Nephron (organoid): ENCODE measurements at regions not wholly inside any gene's neighbourhood (a gene's known extent, or its start where the extent isn't known, plus 50 kb on each side); places are given as distances from the start of the nearest gene placed in this dataset.

Experiments
- H3K27ac Mint-ChIP-seq, 3 experiments: 2 replicates each; pipeline ENCODE4 v1.8.0; 2020; ENCODE audit warnings: mixed read lengths in 3 of 3, mild to moderate bottlenecking in 2 of 3, moderate library complexity in 1 of 3
- H3K27me3 Mint-ChIP-seq: 2 replicates; pipeline ENCODE4 v1.8.0; 2021; ENCODE audit warnings: low read depth, mild to moderate bottlenecking, moderate library complexity, mixed read lengths
- H3K36me3 Mint-ChIP-seq: 2 replicates; pipeline ENCODE4 v1.8.0; 2020; ENCODE audit warnings: low read depth, mixed read lengths
- H3K4me1 Mint-ChIP-seq: 2 replicates; pipeline ENCODE4 v1.8.0; 2020; ENCODE audit warnings: mixed read lengths
- H3K4me3 Mint-ChIP-seq, 3 experiments: 2 replicates each; pipeline ENCODE4 v1.8.0; 2020; ENCODE audit warnings: mild to moderate bottlenecking in 3 of 3, mixed read lengths in 3 of 3, moderate library complexity in 2 of 3
- H3K9me3 Mint-ChIP-seq: 2 replicates; pipeline ENCODE4 v1.8.0; 2020; ENCODE audit warnings: mixed read lengths
- TF ChIP-seq, protein P1 (sequence below), 3 experiments: fragments of 200-600 bp; sonication (generic); IDR thresholded peaks; one replicate each; pipeline ENCODE4 v1.5.0; 2021; ENCODE audit warnings: antibody characterized with exemption in 3 of 3; ENCODE audit not compliant: unreplicated experiment in 3 of 3

DNA sequence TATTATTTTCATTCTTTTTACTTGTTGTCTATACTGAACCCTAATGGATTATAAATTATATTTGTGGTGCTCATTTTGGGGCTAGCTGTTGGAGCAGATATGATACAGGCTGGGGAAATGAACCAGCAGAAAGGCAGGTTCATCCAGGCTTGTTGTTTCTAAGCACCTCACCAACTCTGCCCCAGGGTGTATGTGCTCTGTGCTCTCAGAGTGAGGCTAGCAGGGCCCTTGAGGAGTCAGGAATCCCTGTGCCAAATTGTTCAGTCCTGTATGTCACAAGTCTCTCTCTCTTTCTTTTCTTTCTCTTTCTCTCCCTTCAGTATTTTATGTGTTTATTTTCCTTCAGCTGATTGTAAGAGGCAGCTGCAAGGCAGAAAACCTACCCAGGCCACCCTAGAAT, 181.1 kb upstream of the DPP10 start:
- Mint-ChIP-seq H3K27me3 (no peaks in the 10 kb centered on the region), H3K4me1 (peaks cover 28% of the 10 kb centered on the region), H3K4me3 (no peak overlapping the region), H3K9me3 (no peaks in the 10 kb centered on the region), H3K27ac (no peak overlapping the region), H3K36me3 (no peaks in the 10 kb centered on the region)
- TF ChIP-seq, protein P1, sequence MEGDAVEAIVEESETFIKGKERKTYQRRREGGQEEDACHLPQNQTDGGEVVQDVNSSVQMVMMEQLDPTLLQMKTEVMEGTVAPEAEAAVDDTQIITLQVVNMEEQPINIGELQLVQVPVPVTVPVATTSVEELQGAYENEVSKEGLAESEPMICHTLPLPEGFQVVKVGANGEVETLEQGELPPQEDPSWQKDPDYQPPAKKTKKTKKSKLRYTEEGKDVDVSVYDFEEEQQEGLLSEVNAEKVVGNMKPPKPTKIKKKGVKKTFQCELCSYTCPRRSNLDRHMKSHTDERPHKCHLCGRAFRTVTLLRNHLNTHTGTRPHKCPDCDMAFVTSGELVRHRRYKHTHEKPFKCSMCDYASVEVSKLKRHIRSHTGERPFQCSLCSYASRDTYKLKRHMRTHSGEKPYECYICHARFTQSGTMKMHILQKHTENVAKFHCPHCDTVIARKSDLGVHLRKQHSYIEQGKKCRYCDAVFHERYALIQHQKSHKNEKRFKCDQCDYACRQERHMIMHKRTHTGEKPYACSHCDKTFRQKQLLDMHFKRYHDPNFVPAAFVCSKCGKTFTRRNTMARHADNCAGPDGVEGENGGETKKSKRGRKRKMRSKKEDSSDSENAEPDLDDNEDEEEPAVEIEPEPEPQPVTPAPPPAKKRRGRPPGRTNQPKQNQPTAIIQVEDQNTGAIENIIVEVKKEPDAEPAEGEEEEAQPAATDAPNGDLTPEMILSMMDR (IDR thresholded peaks at IDR 0.05; ENCODE audit: unreplicated experiment in 3 of 3), result no peak

DNA sequence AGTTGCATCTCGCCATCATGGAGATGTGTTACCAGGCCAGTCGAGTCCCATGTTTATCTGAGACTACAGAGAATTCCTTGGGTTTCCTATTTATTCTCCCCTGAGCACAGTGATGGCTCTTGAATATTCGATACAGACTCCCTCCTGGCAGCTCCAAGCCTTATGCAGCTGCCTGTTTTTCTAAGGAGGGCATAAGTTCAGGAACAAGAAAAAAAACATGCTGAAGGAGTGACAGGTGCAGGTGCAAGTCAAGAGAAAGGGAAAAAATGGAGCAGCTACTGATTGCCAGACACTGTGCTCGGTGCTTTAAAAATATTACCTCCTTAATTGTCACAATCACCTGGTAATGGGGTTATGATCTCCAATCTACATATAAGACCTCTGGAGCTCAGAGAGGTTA, 177.2 kb upstream of the DPP10 start:
- Mint-ChIP-seq H3K4me1 (peaks cover 28% of the 10 kb centered on the region), H3K27me3 (no peaks in the 10 kb centered on the region), H3K4me3 (no peak overlapping the region), H3K27ac (peak overlapping the region; percentile 12 to 40 (median 29)), H3K9me3 (no peaks in the 10 kb centered on the region), H3K36me3 (no peaks in the 10 kb centered on the region)
- TF ChIP-seq, protein P1 (IDR thresholded peaks at IDR 0.05; ENCODE audit: unreplicated experiment in 3 of 3), result no peak

DNA sequence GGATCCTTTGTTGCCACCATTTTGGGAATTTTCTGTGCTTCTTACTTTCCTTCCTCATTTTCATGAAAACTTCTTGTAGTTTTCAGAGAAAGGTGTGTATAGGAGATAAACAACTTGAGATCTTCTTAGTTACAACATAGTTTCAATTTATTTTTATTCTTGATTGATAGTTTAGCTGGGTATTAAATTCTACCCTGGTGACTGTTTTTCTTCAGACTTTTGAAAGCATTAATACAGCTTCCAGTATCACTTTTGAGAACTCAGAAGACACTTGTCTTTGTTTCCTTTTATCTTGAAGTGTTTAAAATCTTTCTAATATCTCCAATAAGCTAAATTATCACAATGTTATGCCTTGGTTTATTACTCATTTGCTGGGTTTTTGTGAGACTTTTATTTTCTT, 167.5 kb upstream of the DPP10 start:
- Mint-ChIP-seq H3K27ac (no peak overlapping the region), H3K36me3 (no peaks in the 10 kb centered on the region), H3K4me3 (no peak overlapping the region), H3K4me1 (no peaks in the 10 kb centered on the region), H3K9me3 (peaks cover 10% of the 10 kb centered on the region), H3K27me3 (no peaks in the 10 kb centered on the region)
- TF ChIP-seq, protein P1 (IDR thresholded peaks at IDR 0.05; ENCODE audit: unreplicated experiment in 3 of 3), result no peak

DNA sequence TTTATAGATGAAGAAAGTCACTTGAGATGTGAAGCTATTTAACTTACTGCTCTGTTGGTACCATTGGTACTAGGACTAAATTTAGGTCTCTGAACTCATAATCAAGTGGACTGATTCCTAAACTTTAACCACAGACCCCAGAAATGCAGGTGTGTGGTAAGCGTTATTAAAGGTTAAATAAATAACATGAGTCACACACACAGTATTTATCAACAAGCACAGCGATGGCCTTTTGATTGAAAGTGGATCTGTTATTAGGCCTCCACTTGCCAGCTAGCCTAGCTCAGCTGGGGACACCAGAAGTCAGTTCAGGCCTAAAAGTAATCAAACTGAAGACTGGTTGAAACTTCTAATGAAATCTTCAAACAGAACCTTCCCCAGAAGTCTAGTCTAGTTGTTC, 161.3 kb upstream of the DPP10 start:
- Mint-ChIP-seq H3K4me1 (no peaks in the 10 kb centered on the region), H3K27ac (no peak overlapping the region)

DNA sequence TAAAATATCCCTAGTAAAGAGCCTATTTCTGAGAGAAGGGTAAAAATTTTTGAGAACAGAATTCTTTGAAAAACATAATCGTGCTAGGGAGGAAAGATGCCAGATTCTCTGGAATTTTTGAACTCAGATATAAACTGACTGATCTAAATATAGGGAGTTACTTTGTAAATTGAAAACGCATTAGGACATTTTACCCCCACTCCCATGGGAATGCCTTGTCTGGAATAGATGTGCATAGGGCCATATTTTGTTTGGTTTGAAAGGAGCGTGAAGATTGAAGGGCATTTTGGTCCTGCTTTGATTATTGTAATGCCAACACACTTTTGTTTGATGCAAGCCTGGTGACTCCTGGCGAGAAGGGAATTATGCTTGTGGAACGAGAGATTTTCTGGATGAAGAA, 158.7 kb upstream of the DPP10 start:
- Mint-ChIP-seq H3K4me3 (no peak overlapping the region), H3K27ac (no peak overlapping the region), H3K36me3 (no peaks in the 10 kb centered on the region), H3K4me1 (no peaks in the 10 kb centered on the region), H3K27me3 (peaks cover 3% of the 10 kb centered on the region), H3K9me3 (peaks cover 6% of the 10 kb centered on the region)
- TF ChIP-seq, protein P1 (IDR thresholded peaks at IDR 0.05; ENCODE audit: unreplicated experiment in 3 of 3), result no peak

More for the DNA sequence above, 161.3 kb upstream of the DPP10 start:
- no peaks in the 10 kb centered on the region for H3K36me3 Mint-ChIP-seq
- peaks cover 3% of the 10 kb centered on the region for H3K9me3 Mint-ChIP-seq
- H3K4me3 Mint-ChIP-seq, result no peak overlapping the region
- TF ChIP-seq, protein P1 (IDR thresholded peaks at IDR 0.05; ENCODE audit: unreplicated experiment in 3 of 3), result no peak
- peaks cover 3% of the 10 kb centered on the region for H3K27me3 Mint-ChIP-seq

DNA sequence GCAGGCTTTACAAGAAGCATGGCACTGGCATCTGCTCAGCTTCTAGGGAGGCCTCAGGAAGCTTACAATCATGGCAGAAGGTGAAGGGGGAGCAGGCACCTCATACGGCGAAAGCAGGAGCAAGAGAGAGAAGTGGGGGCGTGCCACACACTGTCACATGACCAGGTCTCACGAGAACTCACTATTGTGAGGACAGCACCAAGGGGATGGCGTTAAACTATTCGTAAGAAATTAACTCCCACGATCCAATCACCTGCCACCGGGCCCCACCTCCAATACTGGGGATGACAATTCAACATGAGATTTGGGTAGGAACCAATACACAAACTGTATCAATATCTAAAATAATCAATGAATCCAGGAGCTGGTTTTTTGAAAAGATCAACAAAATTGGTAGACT, 156.0 kb upstream of the DPP10 start:
- TF ChIP-seq, protein P1 (IDR thresholded peaks at IDR 0.05; ENCODE audit: unreplicated experiment in 3 of 3), result no peak
- no peak overlapping the region for H3K27ac Mint-ChIP-seq
- H3K4me3 Mint-ChIP-seq, result no peak overlapping the region
- H3K4me1 Mint-ChIP-seq, result no peaks in the 10 kb centered on the region
- H3K9me3 Mint-ChIP-seq, result peaks cover 9% of the 10 kb centered on the region
- no peaks in the 10 kb centered on the region for H3K36me3 Mint-ChIP-seq
- H3K27me3 Mint-ChIP-seq, result peaks cover 3% of the 10 kb centered on the region
